Lung (tissue), 9 donors: ENCODE measurements at regions not wholly inside any gene's neighbourhood (a gene's known extent, or its start where the extent isn't known, plus 50 kb on each side); places are given as distances from the start of the nearest gene placed in this dataset.
"Not testable (repeated sequence)": the region's sequence is repeated elsewhere in the genome, so short reads cannot be mapped to it uniquely, and the experiment has no call there.

ENCODE experiments used
- ATAC-seq: fragments of 200-7000 bp; cut with Tn5 transposase; one replicate; pipeline ENCODE4 v1.9.1; 2020; ENCODE audit warnings: moderate number of reproducible peaks; ENCODE audit not compliant: insufficient read depth, low FRiP score
- DNase-seq, 3 donors: peaks; one replicate each; pipeline ENCODE4 v3.0.0-alpha.2; 2013 to 2017
- H3K27ac ChIP-seq, 2 donors: one replicate each; pipeline ENCODE4 v1.5.1; 2013; ENCODE audit warnings: mild to moderate bottlenecking in 2 of 2, moderate library complexity in 2 of 2, control low read depth in 1 of 2, inconsistent platforms in 1 of 2, low read depth in 1 of 2, low read length in 1 of 2
- H3K27me3 ChIP-seq, 3 donors: one replicate each; pipeline ENCODE4 v1.5.1; 2013; ENCODE audit warnings: low read length in 2 of 3; ENCODE audit not compliant: control insufficient read depth in 3 of 3, insufficient read depth in 3 of 3
- H3K36me3 ChIP-seq, 4 donors: one replicate each; pipeline ENCODE4 v1.5.1; 2013; ENCODE audit warnings: low read length in 4 of 4, mild to moderate bottlenecking in 1 of 4, moderate library complexity in 1 of 4; ENCODE audit not compliant: control insufficient read depth in 4 of 4, insufficient read depth in 4 of 4
- H3K4me1 ChIP-seq, 5 donors: one replicate each; pipeline ENCODE4 v1.5.1; 2013; ENCODE audit warnings: low read length in 5 of 5, mild to moderate bottlenecking in 2 of 5, moderate library complexity in 1 of 5; ENCODE audit not compliant: control insufficient read depth in 5 of 5, insufficient read depth in 5 of 5
- H3K4me3 ChIP-seq: one replicate; pipeline ENCODE4 v1.5.1; 2013; ENCODE audit warnings: mild to moderate bottlenecking, control low read depth, moderate library complexity
- H3K9ac ChIP-seq, 2 donors: one replicate each; pipeline ENCODE4 v1.5.1; 2013; ENCODE audit warnings: low read length in 2 of 2, control low read depth in 1 of 2; ENCODE audit not compliant: insufficient read depth in 1 of 2
- H3K9me3 ChIP-seq, 4 donors: one replicate each; pipeline ENCODE4 v1.5.1; 2013; ENCODE audit warnings: low read length in 3 of 4, mild to moderate bottlenecking in 1 of 4, moderate library complexity in 1 of 4; ENCODE audit not compliant: control insufficient read depth in 4 of 4, insufficient read depth in 3 of 4
- WGBS, 2 donors: extraction: QIAGEN DNeasy Blood & Tissue Kit; methylation state at CpG; one replicate each; pipeline ENCODE4 v1.1.7; 2013; 5-methylcytosine and 5-hydroxymethylcytosine counted together
- donor health status: Bipolar disorder and iron deficiency.
- donor health status: healthy.
- donor health status: DM: yes; HTN: yes; CAD: no.

GRCh38 chr9:42239445-42240260 is 56.2 kb downstream of the SPATA31A6 start:
- 62 to 82% methylated on average over 1 of the region's 1 CpG for WGBS, 2 donors
- DNase-seq, ATAC-seq, H3K4me1 ChIP-seq, H3K9me3 ChIP-seq, H3K9ac ChIP-seq, H3K27ac ChIP-seq, H3K4me3 ChIP-seq, H3K36me3 ChIP-seq, H3K27me3 ChIP-seq: not testable (repeated sequence)

- not testable (repeated sequence) for H3K9ac ChIP-seq, ATAC-seq, DNase-seq, H3K27me3 ChIP-seq, H3K36me3 ChIP-seq, H3K9me3 ChIP-seq, H3K4me3 ChIP-seq, H3K4me1 ChIP-seq, H3K27ac ChIP-seq
- WGBS, 2 donors = 22 to 64% methylated on average over 1 of the region's 1 CpG
These were observed 56.8 kb downstream of the SPATA31A6 start for GRCh38 chr9:42240261-42240579.

GRCh38 chr9:42243211-42243610 is 59.8 kb downstream of the SPATA31A6 start:
- not testable (repeated sequence) for DNase-seq, H3K9ac ChIP-seq, H3K9me3 ChIP-seq, H3K4me3 ChIP-seq, H3K36me3 ChIP-seq, H3K27me3 ChIP-seq, ATAC-seq, H3K27ac ChIP-seq, H3K4me1 ChIP-seq
- WGBS, 2 donors = 89 to 92% methylated on average over 2 of the region's 2 CpGs

- not testable (repeated sequence) for H3K27ac ChIP-seq, H3K4me3 ChIP-seq, H3K27me3 ChIP-seq, H3K36me3 ChIP-seq, H3K9ac ChIP-seq, H3K4me1 ChIP-seq, H3K9me3 ChIP-seq, ATAC-seq, DNase-seq
- WGBS, 2 donors = 79 to 90% methylated on average over 3 of the region's 3 CpGs
These were observed 60.4 kb downstream of the SPATA31A6 start for GRCh38 chr9:42243822-42244221.

GRCh38 chr9:42268729-42269128 is 85.3 kb downstream of the SPATA31A6 start:
- not testable (repeated sequence) for ATAC-seq, H3K4me3 ChIP-seq, H3K9ac ChIP-seq, H3K4me1 ChIP-seq, H3K9me3 ChIP-seq, H3K36me3 ChIP-seq, H3K27me3 ChIP-seq, H3K27ac ChIP-seq
- 50 to 57% methylated on average over 6 of the region's 6 CpGs for WGBS, 2 donors
- peak in 1 of 3 donors; percentile 1 for DNase-seq

GRCh38 chr9:42269171-42269570 is 85.7 kb downstream of the SPATA31A6 start:
- H3K27ac ChIP-seq, H3K36me3 ChIP-seq, DNase-seq, ATAC-seq, H3K9me3 ChIP-seq, H3K4me1 ChIP-seq, H3K9ac ChIP-seq, H3K4me3 ChIP-seq, H3K27me3 ChIP-seq: not testable (repeated sequence)
- 87% methylated on average over 11 of the region's 11 CpGs for WGBS, 2 donors

GRCh38 chr9:42273191-42273590 is 89.7 kb downstream of the SPATA31A6 start:
- H3K27me3 ChIP-seq, H3K36me3 ChIP-seq, ATAC-seq, H3K9ac ChIP-seq, H3K4me3 ChIP-seq, H3K9me3 ChIP-seq, H3K27ac ChIP-seq, DNase-seq, H3K4me1 ChIP-seq: not testable (repeated sequence)
- WGBS, 2 donors = 92 to 94% methylated on average over 1 of the region's 1 CpG
